HCT116 (cell line): ENCODE measurements at regions not wholly inside any gene's neighbourhood (a gene's known extent, or its start where the extent isn't known, plus 50 kb on each side); places are given as distances from the start of the nearest gene placed in this dataset.

Source experiments
- ATAC-seq: fragments of 200-7000 bp; cut with Tn5 transposase; 2 replicates; pipeline ENCODE4 v1.9.1; 2020; ENCODE audit warnings: mild to moderate bottlenecking, moderate library complexity
- BruUV-seq: library from RNA; stranded (reverse); fragments of 400-500 nt; replicated peaks from 2 replicates; lab custom pipeline; 2021; lab: Mats Ljungman, UMichigan
- CTCF ChIA-PET: fragments of 300-600 bp; sonication (Branson Sonifier 250); formaldehyde crosslinking; loops from one replicate; lab custom pipeline; 2021; ENCODE audit warnings: antibody characterized with exemption; lab: Charles Lee
- POLR2A ChIA-PET: fragments of 300-600, 350-600 bp; sonication (Branson Sonifier 250); formaldehyde crosslinking; loops from one replicate; lab custom pipeline; 2021; ENCODE audit warnings: antibody characterized with exemption; lab: Charles Lee
- RAD21 ChIA-PET, 2 experiments: fragments of 300-600 bp; sonication (Branson Sonifier 250); formaldehyde crosslinking; loops; one replicate each; lab custom pipeline; 2023; ENCODE audit warnings: low total read pairs in 2 of 2; ENCODE audit not compliant: uncharacterized antibody in 2 of 2, unreplicated experiment in 2 of 2, low non-redundant PET in 1 of 2; lab: Charles Lee
- DNase-seq: peaks from one replicate; pipeline ENCODE4 v3.0.0-alpha.2; 2010; ENCODE audit warnings: low read depth, low spot score
- H2AFZ ChIP-seq: fragments of 200-600 bp; shearing (Covaris generic), sonication (generic); 2 replicates; pipeline ENCODE4 v1.6.1; 2017; ENCODE audit warnings: low read depth, mixed run types, mixed read lengths, antibody characterized with exemption, low read length; ENCODE audit not compliant: poor library complexity, severe bottlenecking
- H3K27ac ChIP-seq: 2 replicates; pipeline ENCODE4 v1.5.1; 2012; ENCODE audit warnings: low read depth, low read length
- H3K27me3 ChIP-seq: fragments of 200-600 bp; sonication (generic); 2 replicates; pipeline ENCODE4 v1.6.1; 2016; ENCODE audit warnings: mixed run types, low read length, mixed read lengths; ENCODE audit not compliant: insufficient read depth
- H3K36me3 ChIP-seq, 2 experiments: fragments of 200-500 bp in 1 of 2; fragments of 200-600 bp in 1 of 2; sonication (Bioruptor generic) in 1 of 2; sonication (generic) in 1 of 2; 2 replicates each; pipeline versions ENCODE4 v1.5.1 to v1.6.1; 2014 to 2016; ENCODE audit warnings: low read length in 2 of 2, inconsistent platforms in 1 of 2, mixed read lengths in 1 of 2, mixed run types in 1 of 2; ENCODE audit not compliant: insufficient read depth in 2 of 2, control insufficient read depth in 1 of 2
- H3K4me1 ChIP-seq, 2 experiments: fragments of 200-600 bp in 1 of 2; sonication (generic) in 1 of 2; 2 replicates each; pipeline versions ENCODE4 v1.5.1 to v1.6.1; 2012 to 2017; ENCODE audit warnings: low read length in 2 of 2, inconsistent platforms in 1 of 2, mild to moderate bottlenecking in 1 of 2, mixed read lengths in 1 of 2, mixed run types in 1 of 2, moderate library complexity in 1 of 2; ENCODE audit not compliant: insufficient read depth in 2 of 2, control insufficient read depth in 1 of 2
- H3K4me2 ChIP-seq: fragments of 200-600 bp; sonication (generic); 2 replicates; pipeline ENCODE4 v1.6.1; 2017; ENCODE audit warnings: mixed run types, low read length, mixed read lengths
- H3K4me3 ChIP-seq, 2 experiments: fragments of 200-600 bp in 1 of 2; sonication (generic) in 1 of 2; replicated peaks in 1 of 2; 2 replicates each; pipeline ENCODE4 v1.5.1; 2011 to 2016; ENCODE audit warnings: low read length in 2 of 2, control low read depth in 1 of 2, low read depth in 1 of 2, mild to moderate bottlenecking in 1 of 2, mixed read lengths in 1 of 2, mixed run types in 1 of 2
- H3K79me2 ChIP-seq: fragments of 200-600 bp; sonication (generic); 2 replicates; pipeline ENCODE4 v1.6.1; 2017; ENCODE audit warnings: mild to moderate bottlenecking, mixed run types, low read length, moderate library complexity, mixed read lengths; ENCODE audit not compliant: insufficient read depth
- H3K9ac ChIP-seq: fragments of 200-600 bp; sonication (generic); 2 replicates; pipeline ENCODE4 v1.6.1; 2016; ENCODE audit warnings: low read length, mixed read lengths
- H3K9me2 ChIP-seq: fragments of 200-600 bp; sonication (generic), shearing (Covaris generic); 2 replicates; pipeline ENCODE4 v1.6.1; 2017; ENCODE audit warnings: mixed run types, mild to moderate bottlenecking, moderate library complexity; ENCODE audit not compliant: insufficient read depth
- H3K9me3 ChIP-seq, 2 experiments: fragments of 200-500 bp in 1 of 2; fragments of 200-600 bp in 1 of 2; sonication (Bioruptor generic) in 1 of 2; sonication (generic) in 1 of 2; 2 replicates each; pipeline ENCODE4 v1.6.1; 2014 to 2017; ENCODE audit warnings: low read length in 2 of 2, mixed read lengths in 2 of 2, inconsistent platforms in 1 of 2, low read depth in 1 of 2, mild to moderate bottlenecking in 1 of 2, mixed run types in 1 of 2, moderate library complexity in 1 of 2; ENCODE audit not compliant: control insufficient read depth in 1 of 2, insufficient read depth in 1 of 2
- H4K20me1 ChIP-seq: fragments of 200-600 bp; sonication (generic), shearing (Covaris generic); 2 replicates; pipeline ENCODE4 v1.6.1; 2017; ENCODE audit warnings: mixed run types, mild to moderate bottlenecking, moderate library complexity; ENCODE audit not compliant: insufficient read depth
- ATF3 ChIP-seq: IDR thresholded peaks from 2 replicates; pipeline ENCODE4 v1.6.1; 2012
- CBX3 ChIP-seq: IDR thresholded peaks from 2 replicates; pipeline ENCODE4 v1.6.1; 2012; ENCODE audit warnings: low read depth
- CEBPB ChIP-seq: IDR thresholded peaks from 2 replicates; pipeline ENCODE4 v1.6.1; 2012; ENCODE audit warnings: low read depth
- CTCF ChIP-seq, 3 experiments: fragments of 200-600 bp in 1 of 3; sonication (generic) in 1 of 3; IDR thresholded peaks in 2 of 3; conservative IDR thresholded peaks in 1 of 3; 2 replicates each; pipeline ENCODE4 v1.5.1; 2012 to 2017; ENCODE audit warnings: low read depth in 2 of 3, low read length in 2 of 3, antibody characterized with exemption in 1 of 3, borderline replicate concordance in 1 of 3, control low read depth in 1 of 3, mild to moderate bottlenecking in 1 of 3, mixed read lengths in 1 of 3, mixed run types in 1 of 3, moderate library complexity in 1 of 3; ENCODE audit not compliant: insufficient read depth in 1 of 3
- ELF1 ChIP-seq: IDR thresholded peaks from 2 replicates; pipeline ENCODE4 v1.6.1; 2012; ENCODE audit warnings: low read depth, borderline replicate concordance
- EZH2 ChIP-seq: fragments of 200-600 bp; sonication (generic); IDR thresholded peaks from 2 replicates; pipeline ENCODE4 v1.6.1; 2017; ENCODE audit warnings: antibody characterized with exemption, mixed run types
- EZH2phosphoT487 ChIP-seq: fragments of 200-600 bp; IDR thresholded peaks from 2 replicates; pipeline ENCODE4 v1.6.1; 2018; ENCODE audit warnings: antibody characterized with exemption, borderline replicate concordance
- FOSL1 ChIP-seq: IDR thresholded peaks from 2 replicates; pipeline ENCODE4 v1.6.1; 2012; ENCODE audit warnings: low read depth
- JUND ChIP-seq: IDR thresholded peaks from 2 replicates; pipeline ENCODE4 v1.6.1; 2012
- MAX ChIP-seq: IDR thresholded peaks from 2 replicates; pipeline ENCODE4 v1.6.1; 2012
- POLR2A ChIP-seq: IDR thresholded peaks from 2 replicates; pipeline ENCODE4 v1.7.0; 2011; ENCODE audit warnings: borderline replicate concordance; ENCODE audit not compliant: insufficient read depth, insufficient read length; ENCODE audit errors: extremely low read depth
- POLR2AphosphoS5 ChIP-seq: IDR thresholded peaks from 2 replicates; pipeline ENCODE4 v1.6.1; 2011; ENCODE audit warnings: mild to moderate bottlenecking, low read depth, low read length, moderate library complexity
- RAD21 ChIP-seq: IDR thresholded peaks from 2 replicates; pipeline ENCODE4 v1.6.1; 2012; ENCODE audit warnings: low read depth, mild to moderate bottlenecking
- REST ChIP-seq: IDR thresholded peaks from 2 replicates; pipeline ENCODE4 v1.6.1; 2012; ENCODE audit warnings: low read depth
- SP1 ChIP-seq: IDR thresholded peaks from 2 replicates; pipeline ENCODE4 v1.6.1; 2012; ENCODE audit warnings: low read depth
- SRF ChIP-seq: IDR thresholded peaks from 2 replicates; pipeline ENCODE4 v1.6.1; 2012; ENCODE audit warnings: low read depth
- TCF7L2 ChIP-seq: IDR thresholded peaks from 2 replicates; pipeline ENCODE4 v1.7.0; 2011; ENCODE audit warnings: borderline replicate concordance, inconsistent platforms; ENCODE audit not compliant: insufficient read depth, insufficient read length; ENCODE audit errors: extremely low read depth
- YY1 ChIP-seq: IDR thresholded peaks from 2 replicates; pipeline ENCODE4 v1.6.1; 2011; ENCODE audit warnings: low read length, low read depth, moderate library complexity, mild to moderate bottlenecking; ENCODE audit not compliant: insufficient replicate concordance; ENCODE audit errors: extremely low read depth
- ZBTB33 ChIP-seq: IDR thresholded peaks from 2 replicates; pipeline ENCODE4 v1.6.1; 2011; ENCODE audit warnings: mild to moderate bottlenecking, low read length, moderate library complexity; ENCODE audit not compliant: insufficient replicate concordance; ENCODE audit errors: extremely low read depth
- ZNF274 ChIP-seq: fragments of 200-500 bp; sonication (Bioruptor generic); IDR thresholded peaks from 2 replicates; pipeline ENCODE4 v1.6.1; 2014; ENCODE audit warnings: mild to moderate bottlenecking, low read depth, low read length, inconsistent platforms
- intact Hi-C: fragments of 100-400 bp; cut with micrococcal nuclease; formaldehyde crosslinking; loops from 2 replicates; pipeline ENCODE4 v1.10.0; 2022

- Histone ChIP-seq H3K36me3 (no peaks in the 10 kb centered on the region), H3K4me1 (0 out of 4 replicates have a peak, but pooled peaks cover 0 to 3% of the 10 kb centered on the region in 2 experiments), H3K9ac (no peak overlapping the region), H3K4me3 (no peak overlapping the region), H4K20me1 (no peaks in the 10 kb centered on the region), H3K9me2 (no peaks in the 10 kb centered on the region), H3K9me3 (no peaks in the 10 kb centered on the region), H3K27me3 (no peaks in the 10 kb centered on the region), H3K27ac (no peak overlapping the region), H2AFZ (peak overlapping the region; percentile 46), H3K79me2 (no peaks in the 10 kb centered on the region), H3K4me2 (no peak overlapping the region)
- ChIA-PET CTCF (no interaction called here), RAD21 (no interaction called here), POLR2A (no interaction called here)
- no peak for DNase-seq
- ATAC-seq = no peak
- no TSS peak for BruUV-seq
- intact Hi-C loops = no loop called here
- no peak for TF ChIP-seq EZH2phosphoT487
- TF ChIP-seq TCF7L2 = no peak
- TF ChIP-seq ZBTB33 = no peak
- TF ChIP-seq CTCF (IDR thresholded peaks at IDR 0.05 in 2 of 3, conservative IDR thresholded peaks at IDR 0.05 in 1 of 3; ENCODE audit: borderline replicate concordance in 1 of 3, insufficient read depth in 1 of 3, low read depth in 2 of 3, low read length in 2 of 3) = no peak
- no peak for TF ChIP-seq POLR2A
- TF ChIP-seq EZH2 = no peak
- TF ChIP-seq MAX = no peak
- no peak for TF ChIP-seq SRF
- no peak for TF ChIP-seq POLR2AphosphoS5
- TF ChIP-seq FOSL1 = no peak
- no peak for TF ChIP-seq JUND
- no peak for TF ChIP-seq SP1
- no peak for TF ChIP-seq ZNF274
- no peak for TF ChIP-seq RAD21
- TF ChIP-seq ELF1 = no peak
- TF ChIP-seq CBX3 = no peak
- TF ChIP-seq REST = no peak
- no peak for TF ChIP-seq CEBPB
- TF ChIP-seq ATF3 = no peak
- TF ChIP-seq YY1 = no peak
Observed at GRCh38 chr3:110180733-110181132, 843.4 kb upstream of the DPPA4 start.
